ENCODE measurements at regions not wholly inside any gene's neighbourhood (a gene's known extent, or its start where the extent isn't known, plus 50 kb on each side); places are given as distances from the start of the nearest gene placed in this dataset.

DNA sequence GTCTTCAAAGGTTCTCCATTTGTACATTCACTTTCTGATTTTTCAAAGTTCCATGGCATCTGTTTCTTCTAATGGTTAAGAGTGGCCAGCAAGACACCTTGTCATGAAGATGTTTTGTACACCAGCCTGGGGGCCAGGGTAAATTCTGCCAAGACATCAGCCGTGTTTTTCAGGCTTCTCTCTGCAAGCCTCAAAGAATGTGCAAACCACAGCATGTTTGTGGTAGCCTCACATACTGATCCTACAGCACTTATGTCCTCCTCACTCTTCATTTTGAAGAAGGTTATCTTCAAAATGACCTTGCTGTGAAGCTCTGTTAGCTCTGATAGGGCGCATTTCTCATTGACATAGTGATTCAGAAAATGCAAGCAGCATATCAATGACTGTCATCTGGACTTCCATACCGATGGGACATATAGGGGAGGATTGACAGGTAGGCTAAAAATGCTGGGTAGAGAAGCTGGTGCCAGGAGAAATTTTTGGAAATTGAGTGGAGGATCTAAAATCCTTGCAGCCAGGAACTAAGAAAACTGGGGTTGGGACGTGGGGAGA, 59.3 kb upstream of the SPTLC3 start:
- TF ChIP-seq, protein P1, sequence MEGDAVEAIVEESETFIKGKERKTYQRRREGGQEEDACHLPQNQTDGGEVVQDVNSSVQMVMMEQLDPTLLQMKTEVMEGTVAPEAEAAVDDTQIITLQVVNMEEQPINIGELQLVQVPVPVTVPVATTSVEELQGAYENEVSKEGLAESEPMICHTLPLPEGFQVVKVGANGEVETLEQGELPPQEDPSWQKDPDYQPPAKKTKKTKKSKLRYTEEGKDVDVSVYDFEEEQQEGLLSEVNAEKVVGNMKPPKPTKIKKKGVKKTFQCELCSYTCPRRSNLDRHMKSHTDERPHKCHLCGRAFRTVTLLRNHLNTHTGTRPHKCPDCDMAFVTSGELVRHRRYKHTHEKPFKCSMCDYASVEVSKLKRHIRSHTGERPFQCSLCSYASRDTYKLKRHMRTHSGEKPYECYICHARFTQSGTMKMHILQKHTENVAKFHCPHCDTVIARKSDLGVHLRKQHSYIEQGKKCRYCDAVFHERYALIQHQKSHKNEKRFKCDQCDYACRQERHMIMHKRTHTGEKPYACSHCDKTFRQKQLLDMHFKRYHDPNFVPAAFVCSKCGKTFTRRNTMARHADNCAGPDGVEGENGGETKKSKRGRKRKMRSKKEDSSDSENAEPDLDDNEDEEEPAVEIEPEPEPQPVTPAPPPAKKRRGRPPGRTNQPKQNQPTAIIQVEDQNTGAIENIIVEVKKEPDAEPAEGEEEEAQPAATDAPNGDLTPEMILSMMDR (conservative IDR thresholded peaks at IDR 0.05; ENCODE audit: low read depth, low read length), result no peak
- TF ChIP-seq EZH2 (IDR thresholded peaks at IDR 0.05; ENCODE audit: low read length, unreplicated experiment), result no peak

All from PC-3 (cell line).